ENCODE measurements at regions not wholly inside any gene's neighbourhood (a gene's known extent, or its start where the extent isn't known, plus 50 kb on each side); places are given as distances from the start of the nearest gene placed in this dataset.
A peak's percentile ranks its signal among the peaks of the same experiment; 100 is the strongest.

- no peaks in the 10 kb centered on the region for H3K9me3 ChIP-seq (ENCODE audit: control insufficient read depth, low read length)
- no peak overlapping the region for H3K9ac ChIP-seq (ENCODE audit: low read length)
- H3K27me3 ChIP-seq (replicated peaks; ENCODE audit: control insufficient read depth, insufficient read depth, low read length): no peaks in the 10 kb centered on the region
- peak; percentile 9 for DNase-seq (ENCODE audit: low read depth)
- peaks cover 17% of the 10 kb centered on the region for H3K4me1 ChIP-seq (ENCODE audit: control insufficient read depth, insufficient read depth, low read length)
- no peak overlapping the region for H3K4me3 ChIP-seq (ENCODE audit: low read length)
- H3K36me3 ChIP-seq (ENCODE audit: control insufficient read depth, insufficient read depth, low read length, severe bottlenecking): no peaks in the 10 kb centered on the region
Measured at GRCh38 chr5:84602371-84602771, 217.7 kb upstream of the EDIL3 start.

- H3K4me1 ChIP-seq (ENCODE audit: control insufficient read depth, insufficient read depth, low read length): peaks cover 17% of the 10 kb centered on the region
- H3K4me3 ChIP-seq (ENCODE audit: low read length): no peak overlapping the region
- H3K9me3 ChIP-seq (ENCODE audit: control insufficient read depth, low read length): no peaks in the 10 kb centered on the region
- no peaks in the 10 kb centered on the region for H3K36me3 ChIP-seq (ENCODE audit: control insufficient read depth, insufficient read depth, low read length, severe bottlenecking)
- no peak for DNase-seq (ENCODE audit: low read depth)
- H3K27me3 ChIP-seq (replicated peaks; ENCODE audit: control insufficient read depth, insufficient read depth, low read length): no peaks in the 10 kb centered on the region
- no peak overlapping the region for H3K9ac ChIP-seq (ENCODE audit: low read length)
Measured at GRCh38 chr5:84599964-84600363, 215.3 kb upstream of the EDIL3 start.

- H3K27me3 ChIP-seq (replicated peaks; ENCODE audit: control insufficient read depth, insufficient read depth, low read length): no peaks in the 10 kb centered on the region
- no peaks in the 10 kb centered on the region for H3K36me3 ChIP-seq (ENCODE audit: control insufficient read depth, insufficient read depth, low read length, severe bottlenecking)
- peaks cover 3% of the 10 kb centered on the region for H3K4me1 ChIP-seq (ENCODE audit: control insufficient read depth, insufficient read depth, low read length)
- no peak overlapping the region for H3K9ac ChIP-seq (ENCODE audit: low read length)
- H3K4me3 ChIP-seq (ENCODE audit: low read length): no peak overlapping the region
- no peaks in the 10 kb centered on the region for H3K9me3 ChIP-seq (ENCODE audit: control insufficient read depth, low read length)
- DNase-seq (ENCODE audit: low read depth): no peak
Measured at GRCh38 chr5:84597904-84598303, 213.2 kb upstream of the EDIL3 start.

- H3K4me3 ChIP-seq (ENCODE audit: low read length): no peak overlapping the region
- no peaks in the 10 kb centered on the region for H3K36me3 ChIP-seq (ENCODE audit: control insufficient read depth, insufficient read depth, low read length, severe bottlenecking)
- H3K9me3 ChIP-seq (ENCODE audit: control insufficient read depth, low read length): no peaks in the 10 kb centered on the region
- no peaks in the 10 kb centered on the region for H3K27me3 ChIP-seq (replicated peaks; ENCODE audit: control insufficient read depth, insufficient read depth, low read length)
- no peak for DNase-seq (ENCODE audit: low read depth)
- no peak overlapping the region for H3K9ac ChIP-seq (ENCODE audit: low read length)
- H3K4me1 ChIP-seq (ENCODE audit: control insufficient read depth, insufficient read depth, low read length): peaks cover 3% of the 10 kb centered on the region
Measured at GRCh38 chr5:84590629-84591028, 205.9 kb upstream of the EDIL3 start.

- Histone ChIP-seq H3K9ac (ENCODE audit: low read length) (no peak overlapping the region), H3K4me3 (ENCODE audit: low read length) (no peak overlapping the region), H3K36me3 (ENCODE audit: control insufficient read depth, insufficient read depth, low read length, severe bottlenecking) (no peaks in the 10 kb centered on the region), H3K4me1 (ENCODE audit: control insufficient read depth, insufficient read depth, low read length) (peaks cover 3% of the 10 kb centered on the region), H3K9me3 (ENCODE audit: control insufficient read depth, low read length) (no peaks in the 10 kb centered on the region), H3K27me3 (replicated peaks; ENCODE audit: control insufficient read depth, insufficient read depth, low read length) (no peaks in the 10 kb centered on the region)
- no peak for DNase-seq (ENCODE audit: low read depth)
Measured at GRCh38 chr5:84589926-84590325, 205.2 kb upstream of the EDIL3 start.

GRCh38 chr5:84585218-84585617 is 200.5 kb upstream of the EDIL3 start:
- no peak overlapping the region for H3K4me3 ChIP-seq (ENCODE audit: low read length)
- H3K36me3 ChIP-seq (ENCODE audit: control insufficient read depth, insufficient read depth, low read length, severe bottlenecking): no peaks in the 10 kb centered on the region
- no peaks in the 10 kb centered on the region for H3K27me3 ChIP-seq (replicated peaks; ENCODE audit: control insufficient read depth, insufficient read depth, low read length)
- H3K9ac ChIP-seq (ENCODE audit: low read length): no peak overlapping the region
- no peak for DNase-seq (ENCODE audit: low read depth)
- H3K9me3 ChIP-seq (ENCODE audit: control insufficient read depth, low read length): no peaks in the 10 kb centered on the region
- peaks cover 3% of the 10 kb centered on the region for H3K4me1 ChIP-seq (ENCODE audit: control insufficient read depth, insufficient read depth, low read length)

GRCh38 chr5:84578226-84578625 is 193.5 kb upstream of the EDIL3 start:
- H3K9ac ChIP-seq (ENCODE audit: low read length): no peak overlapping the region
- no peak for DNase-seq (ENCODE audit: low read depth)
- no peaks in the 10 kb centered on the region for H3K9me3 ChIP-seq (ENCODE audit: control insufficient read depth, low read length)
- no peak overlapping the region for H3K4me3 ChIP-seq (ENCODE audit: low read length)
- no peaks in the 10 kb centered on the region for H3K4me1 ChIP-seq (ENCODE audit: control insufficient read depth, insufficient read depth, low read length)
- H3K36me3 ChIP-seq (ENCODE audit: control insufficient read depth, insufficient read depth, low read length, severe bottlenecking): no peaks in the 10 kb centered on the region
- H3K27me3 ChIP-seq (replicated peaks; ENCODE audit: control insufficient read depth, insufficient read depth, low read length): no peaks in the 10 kb centered on the region

- Histone ChIP-seq H3K9me3 (ENCODE audit: control insufficient read depth, low read length) (no peaks in the 10 kb centered on the region), H3K4me3 (ENCODE audit: low read length) (no peak overlapping the region), H3K27me3 (replicated peaks; ENCODE audit: control insufficient read depth, insufficient read depth, low read length) (no peaks in the 10 kb centered on the region), H3K9ac (ENCODE audit: low read length) (no peak overlapping the region), H3K36me3 (ENCODE audit: control insufficient read depth, insufficient read depth, low read length, severe bottlenecking) (no peaks in the 10 kb centered on the region), H3K4me1 (ENCODE audit: control insufficient read depth, insufficient read depth, low read length) (no peaks in the 10 kb centered on the region)
- no peak for DNase-seq (ENCODE audit: low read depth)
Measured at GRCh38 chr5:84573017-84573712, 188.5 kb upstream of the EDIL3 start.

- Histone ChIP-seq H3K4me1 (ENCODE audit: control insufficient read depth, insufficient read depth, low read length) (peaks cover 5% of the 10 kb centered on the region), H3K9me3 (ENCODE audit: control insufficient read depth, low read length) (no peaks in the 10 kb centered on the region)
- DNase-seq (ENCODE audit: low read depth): no peak
Measured at GRCh38 chr5:84569307-84569706, 184.6 kb upstream of the EDIL3 start.

GRCh38 chr5:84568171-84568570 is 183.5 kb upstream of the EDIL3 start:
- DNase-seq (ENCODE audit: low read depth): peak; percentile 5
- Histone ChIP-seq H3K9me3 (ENCODE audit: control insufficient read depth, low read length) (no peaks in the 10 kb centered on the region), H3K4me3 (ENCODE audit: low read length) (no peak overlapping the region), H3K36me3 (ENCODE audit: control insufficient read depth, insufficient read depth, low read length, severe bottlenecking) (no peaks in the 10 kb centered on the region), H3K9ac (ENCODE audit: low read length) (no peak overlapping the region), H3K4me1 (ENCODE audit: control insufficient read depth, insufficient read depth, low read length) (peaks cover 6% of the 10 kb centered on the region), H3K27me3 (replicated peaks; ENCODE audit: control insufficient read depth, insufficient read depth, low read length) (no peaks in the 10 kb centered on the region)

More at GRCh38 chr5:84569307-84569706, 184.6 kb upstream of the EDIL3 start:
- Histone ChIP-seq H3K9ac (ENCODE audit: low read length) (no peak overlapping the region), H3K27me3 (replicated peaks; ENCODE audit: control insufficient read depth, insufficient read depth, low read length) (no peaks in the 10 kb centered on the region), H3K36me3 (ENCODE audit: control insufficient read depth, insufficient read depth, low read length, severe bottlenecking) (no peaks in the 10 kb centered on the region), H3K4me3 (ENCODE audit: low read length) (no peak overlapping the region)

GRCh38 chr5:84565866-84566265 is 181.2 kb upstream of the EDIL3 start:
- Histone ChIP-seq H3K4me3 (ENCODE audit: low read length) (no peak overlapping the region), H3K9ac (ENCODE audit: low read length) (no peak overlapping the region), H3K9me3 (ENCODE audit: control insufficient read depth, low read length) (no peaks in the 10 kb centered on the region), H3K4me1 (ENCODE audit: control insufficient read depth, insufficient read depth, low read length) (peaks cover 6% of the 10 kb centered on the region), H3K36me3 (ENCODE audit: control insufficient read depth, insufficient read depth, low read length, severe bottlenecking) (no peaks in the 10 kb centered on the region), H3K27me3 (replicated peaks; ENCODE audit: control insufficient read depth, insufficient read depth, low read length) (no peaks in the 10 kb centered on the region)
- DNase-seq (ENCODE audit: low read depth): no peak

All from adipocyte (in vitro differentiated cells).